Renal pelvis (tissue), 1 donor: ENCODE measurements at regions not wholly inside any gene's neighbourhood (a gene's known extent, or its start where the extent isn't known, plus 50 kb on each side); places are given as distances from the start of the nearest gene placed in this dataset.

Source experiments
- DNase-seq: peaks from one replicate; pipeline ENCODE4 v3.0.0-alpha.2; 2013

- no peak for DNase-seq
These were observed 71.1 kb upstream of the RFC3 start for GRCh38 chr13:33746867-33747266.

- no peak for DNase-seq
These were observed 66.8 kb upstream of the RFC3 start for GRCh38 chr13:33751151-33751550.

GRCh38 chr13:33752094-33752493, 65.9 kb upstream of the RFC3 start:
- no peak for DNase-seq

GRCh38 chr13:33752597-33752996, 65.4 kb upstream of the RFC3 start:
- DNase-seq = no peak

GRCh38 chr13:33756929-33757328, 61.0 kb upstream of the RFC3 start:
- DNase-seq = no peak

GRCh38 chr13:33757713-33758112, 60.2 kb upstream of the RFC3 start:
- DNase-seq = no peak

GRCh38 chr13:33758113-33758512, 59.8 kb upstream of the RFC3 start:
- DNase-seq = no peak

- peak; percentile 22 for DNase-seq
These were observed 56.2 kb upstream of the RFC3 start for GRCh38 chr13:33761740-33762139.

GRCh38 chr13:33763021-33763420, 54.9 kb upstream of the RFC3 start:
- DNase-seq = no peak

GRCh38 chr13:33764716-33765115, 53.2 kb upstream of the RFC3 start:
- no peak for DNase-seq

- DNase-seq = no peak
These were observed 51.4 kb upstream of the RFC3 start for GRCh38 chr13:33766329-33767123.

- DNase-seq = no peak
These were observed 50.8 kb upstream of the RFC3 start for GRCh38 chr13:33767140-33767539.
